ENCODE measurements at regions not wholly inside any gene's neighbourhood (a gene's known extent, or its start where the extent isn't known, plus 50 kb on each side); places are given as distances from the start of the nearest gene placed in this dataset.
A peak's percentile ranks its signal among the peaks of the same experiment; 100 is the strongest.
"Not testable (repeated sequence)": the region's sequence is repeated elsewhere in the genome, so short reads cannot be mapped to it uniquely, and the experiment has no call there.

- dilution Hi-C loops (cut with MboI; ENCODE audit: extremely low pct_ligation_motif_present, low sequenced_read_pairs), result no loop called here
- Histone ChIP-seq H2AFZ (ENCODE audit: control insufficient read depth, low read length) (no peak overlapping the region), H3K9me3 (ENCODE audit: control insufficient read depth, low read depth, low read length) (no peaks in the 10 kb centered on the region), H3K36me3 (ENCODE audit: control insufficient read depth in 2 of 2, extremely low read depth in 1 of 2, insufficient read depth in 2 of 2, low read length in 2 of 2) (no peaks in the 10 kb centered on the region), H3K9me1 (ENCODE audit: control insufficient read depth, extremely low read depth, insufficient read depth, low read length) (no peaks in the 10 kb centered on the region), H3K4me1 (ENCODE audit: control insufficient read depth, extremely low read depth, insufficient read depth, low read length) (peaks cover 25% of the 10 kb centered on the region), H3K4me3 (ENCODE audit: control insufficient read depth in 2 of 3, extremely low read depth in 1 of 3, insufficient read depth in 2 of 3, low read depth in 1 of 3, low read length in 3 of 3) (no peak overlapping the region), H3K4me2 (ENCODE audit: control insufficient read depth, extremely low read depth, insufficient read depth, low read depth, low read length) (no peak overlapping the region), H3K9ac (ENCODE audit: control insufficient read depth, extremely low read depth, insufficient read depth, low read length) (no peak overlapping the region), H3K27ac (ENCODE audit: control insufficient read depth, insufficient read depth, low read length) (no peak overlapping the region), H3K27me3 (ENCODE audit: control insufficient read depth, extremely low read depth, insufficient read depth, low read length) (peaks cover 3% of the 10 kb centered on the region), H3K79me2 (ENCODE audit: control insufficient read depth, insufficient read depth, low read length) (no peaks in the 10 kb centered on the region), H4K20me1 (ENCODE audit: control insufficient read depth, extremely low read depth, insufficient read depth, low read length) (no peaks in the 10 kb centered on the region)
- DNase-seq (ENCODE audit: low read depth, low spot score) (no peak), FAIRE-seq (no peak)
- TF ChIP-seq EZH2 (IDR thresholded peaks at IDR 0.05; ENCODE audit: low read length), result no peak
- no peak for TF ChIP-seq CTCF (optimal IDR thresholded peaks at IDR 0.05 in 1 of 3, IDR thresholded peaks at IDR 0.05 in 1 of 3, conservative IDR thresholded peaks at IDR 0.05 in 1 of 3; ENCODE audit: extremely low read depth in 1 of 3, insufficient read depth in 2 of 3, low read length in 3 of 3)
Measured at GRCh38 chr7:131626643-131627042, 70.2 kb upstream of the PODXL start.

- no peaks in the 10 kb centered on the region for H3K9me3 ChIP-seq (ENCODE audit: control insufficient read depth, low read depth, low read length)
- FAIRE-seq (no peak), DNase-seq (ENCODE audit: low read depth, low spot score) (peak; percentile 66)
- H3K27me3 ChIP-seq (ENCODE audit: control insufficient read depth, extremely low read depth, insufficient read depth, low read length), result peaks cover 3% of the 10 kb centered on the region
- H3K4me1 ChIP-seq (ENCODE audit: control insufficient read depth, extremely low read depth, insufficient read depth, low read length), result peaks cover 25% of the 10 kb centered on the region
- H3K36me3 ChIP-seq (ENCODE audit: control insufficient read depth in 2 of 2, extremely low read depth in 1 of 2, insufficient read depth in 2 of 2, low read length in 2 of 2), result no peaks in the 10 kb centered on the region
- H3K4me3 ChIP-seq (ENCODE audit: control insufficient read depth in 2 of 3, extremely low read depth in 1 of 3, insufficient read depth in 2 of 3, low read depth in 1 of 3, low read length in 3 of 3), result no peak overlapping the region
- dilution Hi-C loops (cut with MboI; ENCODE audit: extremely low pct_ligation_motif_present, low sequenced_read_pairs), result no loop called here
- no peak overlapping the region for H3K9ac ChIP-seq (ENCODE audit: control insufficient read depth, extremely low read depth, insufficient read depth, low read length)
- no peak overlapping the region for H2AFZ ChIP-seq (ENCODE audit: control insufficient read depth, low read length)
- no peak overlapping the region for H3K27ac ChIP-seq (ENCODE audit: control insufficient read depth, insufficient read depth, low read length)
- H3K4me2 ChIP-seq (ENCODE audit: control insufficient read depth, extremely low read depth, insufficient read depth, low read depth, low read length), result peak overlapping the region; percentile 11
- no peaks in the 10 kb centered on the region for H3K79me2 ChIP-seq (ENCODE audit: control insufficient read depth, insufficient read depth, low read length)
- H4K20me1 ChIP-seq (ENCODE audit: control insufficient read depth, extremely low read depth, insufficient read depth, low read length), result no peaks in the 10 kb centered on the region
- H3K9me1 ChIP-seq (ENCODE audit: control insufficient read depth, extremely low read depth, insufficient read depth, low read length), result no peaks in the 10 kb centered on the region
- TF ChIP-seq CTCF (optimal IDR thresholded peaks at IDR 0.05 in 1 of 3, IDR thresholded peaks at IDR 0.05 in 1 of 3, conservative IDR thresholded peaks at IDR 0.05 in 1 of 3; ENCODE audit: extremely low read depth in 1 of 3, insufficient read depth in 2 of 3, low read length in 3 of 3) (no peak), EZH2 (IDR thresholded peaks at IDR 0.05; ENCODE audit: low read length) (no peak)
Measured at GRCh38 chr7:131625817-131626372, 69.5 kb upstream of the PODXL start.

- H2AFZ ChIP-seq (ENCODE audit: control insufficient read depth, low read length); H3K9me3 ChIP-seq (ENCODE audit: control insufficient read depth, low read depth, low read length); H3K27ac ChIP-seq (ENCODE audit: control insufficient read depth, insufficient read depth, low read length); DNase-seq (ENCODE audit: low read depth, low spot score); H3K4me3 ChIP-seq (ENCODE audit: control insufficient read depth in 2 of 3, extremely low read depth in 1 of 3, insufficient read depth in 2 of 3, low read depth in 1 of 3, low read length in 3 of 3); H3K79me2 ChIP-seq (ENCODE audit: control insufficient read depth, insufficient read depth, low read length); FAIRE-seq; H3K36me3 ChIP-seq (ENCODE audit: control insufficient read depth in 2 of 2, extremely low read depth in 1 of 2, insufficient read depth in 2 of 2, low read length in 2 of 2); H3K27me3 ChIP-seq (ENCODE audit: control insufficient read depth, extremely low read depth, insufficient read depth, low read length); H4K20me1 ChIP-seq (ENCODE audit: control insufficient read depth, extremely low read depth, insufficient read depth, low read length); H3K9ac ChIP-seq (ENCODE audit: control insufficient read depth, extremely low read depth, insufficient read depth, low read length); dilution Hi-C loops (cut with MboI; ENCODE audit: extremely low pct_ligation_motif_present, low sequenced_read_pairs); H3K9me1 ChIP-seq (ENCODE audit: control insufficient read depth, extremely low read depth, insufficient read depth, low read length): not testable (repeated sequence)
- Histone ChIP-seq H3K4me2 (ENCODE audit: control insufficient read depth, extremely low read depth, insufficient read depth, low read depth, low read length) (peak overlapping the region; percentile 11), H3K4me1 (ENCODE audit: control insufficient read depth, extremely low read depth, insufficient read depth, low read length) (peaks cover 25% of the 10 kb centered on the region)
Measured at GRCh38 chr7:131625345-131625744, 68.9 kb upstream of the PODXL start.
